ENCODE measurements at regions not wholly inside any gene's neighbourhood (a gene's known extent, or its start where the extent isn't known, plus 50 kb on each side); places are given as distances from the start of the nearest gene placed in this dataset.

DNA sequence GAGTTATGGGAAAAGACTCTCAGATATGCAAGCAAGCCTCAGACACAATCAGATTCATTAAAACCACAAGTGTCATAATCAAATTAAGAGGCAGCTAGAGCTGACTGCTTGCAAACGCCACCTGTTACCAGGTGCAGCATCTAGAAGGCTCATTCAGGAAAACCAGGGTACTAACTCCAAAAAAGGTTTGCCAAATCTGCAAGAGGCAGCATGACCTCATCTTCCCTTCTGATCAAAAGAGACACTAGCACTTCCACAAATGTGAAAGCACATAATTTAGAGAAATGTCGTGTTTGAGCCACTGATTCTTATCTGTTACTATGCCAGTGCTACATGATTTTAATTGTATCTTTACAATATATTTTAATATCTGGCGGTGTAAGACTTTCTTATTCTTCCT lies 123.3 kb upstream of the NANOGP8 start:
- TF ChIP-seq SMC3 (IDR thresholded peaks at IDR 0.05) (no peak), POLR2AphosphoS2 (conservative IDR thresholded peaks at IDR 0.05; ENCODE audit: low read length) (no peak), POLR2A (IDR thresholded peaks at IDR 0.05; ENCODE audit: low read length) (no peak), RARB (CRISPR knock-in tag; IDR thresholded peaks at IDR 0.05) (no peak), CBX2 (IDR thresholded peaks at IDR 0.05; ENCODE audit: borderline replicate concordance, low read depth) (no peak), JUN (IDR thresholded peaks at IDR 0.05) (no peak), CEBPB (IDR thresholded peaks at IDR 0.05) (no peak), RAD21 (conservative IDR thresholded peaks at IDR 0.05 in 1 of 2, IDR thresholded peaks at IDR 0.05 in 1 of 2) (no peak), ZFP36 (IDR thresholded peaks at IDR 0.05; ENCODE audit: borderline replicate concordance, partially characterized antibody) (no peak)
- TF ChIP-seq, protein P1, sequence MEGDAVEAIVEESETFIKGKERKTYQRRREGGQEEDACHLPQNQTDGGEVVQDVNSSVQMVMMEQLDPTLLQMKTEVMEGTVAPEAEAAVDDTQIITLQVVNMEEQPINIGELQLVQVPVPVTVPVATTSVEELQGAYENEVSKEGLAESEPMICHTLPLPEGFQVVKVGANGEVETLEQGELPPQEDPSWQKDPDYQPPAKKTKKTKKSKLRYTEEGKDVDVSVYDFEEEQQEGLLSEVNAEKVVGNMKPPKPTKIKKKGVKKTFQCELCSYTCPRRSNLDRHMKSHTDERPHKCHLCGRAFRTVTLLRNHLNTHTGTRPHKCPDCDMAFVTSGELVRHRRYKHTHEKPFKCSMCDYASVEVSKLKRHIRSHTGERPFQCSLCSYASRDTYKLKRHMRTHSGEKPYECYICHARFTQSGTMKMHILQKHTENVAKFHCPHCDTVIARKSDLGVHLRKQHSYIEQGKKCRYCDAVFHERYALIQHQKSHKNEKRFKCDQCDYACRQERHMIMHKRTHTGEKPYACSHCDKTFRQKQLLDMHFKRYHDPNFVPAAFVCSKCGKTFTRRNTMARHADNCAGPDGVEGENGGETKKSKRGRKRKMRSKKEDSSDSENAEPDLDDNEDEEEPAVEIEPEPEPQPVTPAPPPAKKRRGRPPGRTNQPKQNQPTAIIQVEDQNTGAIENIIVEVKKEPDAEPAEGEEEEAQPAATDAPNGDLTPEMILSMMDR (IDR thresholded peaks at IDR 0.05): no peak
- TF ChIP-seq, protein P2, sequence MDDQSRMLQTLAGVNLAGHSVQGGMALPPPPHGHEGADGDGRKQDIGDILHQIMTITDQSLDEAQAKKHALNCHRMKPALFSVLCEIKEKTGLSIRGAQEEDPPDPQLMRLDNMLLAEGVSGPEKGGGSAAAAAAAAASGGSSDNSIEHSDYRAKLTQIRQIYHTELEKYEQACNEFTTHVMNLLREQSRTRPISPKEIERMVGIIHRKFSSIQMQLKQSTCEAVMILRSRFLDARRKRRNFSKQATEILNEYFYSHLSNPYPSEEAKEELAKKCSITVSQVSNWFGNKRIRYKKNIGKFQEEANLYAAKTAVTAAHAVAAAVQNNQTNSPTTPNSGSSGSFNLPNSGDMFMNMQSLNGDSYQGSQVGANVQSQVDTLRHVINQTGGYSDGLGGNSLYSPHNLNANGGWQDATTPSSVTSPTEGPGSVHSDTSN (IDR thresholded peaks at IDR 0.05): no peak
- TF ChIP-seq, protein P3, sequence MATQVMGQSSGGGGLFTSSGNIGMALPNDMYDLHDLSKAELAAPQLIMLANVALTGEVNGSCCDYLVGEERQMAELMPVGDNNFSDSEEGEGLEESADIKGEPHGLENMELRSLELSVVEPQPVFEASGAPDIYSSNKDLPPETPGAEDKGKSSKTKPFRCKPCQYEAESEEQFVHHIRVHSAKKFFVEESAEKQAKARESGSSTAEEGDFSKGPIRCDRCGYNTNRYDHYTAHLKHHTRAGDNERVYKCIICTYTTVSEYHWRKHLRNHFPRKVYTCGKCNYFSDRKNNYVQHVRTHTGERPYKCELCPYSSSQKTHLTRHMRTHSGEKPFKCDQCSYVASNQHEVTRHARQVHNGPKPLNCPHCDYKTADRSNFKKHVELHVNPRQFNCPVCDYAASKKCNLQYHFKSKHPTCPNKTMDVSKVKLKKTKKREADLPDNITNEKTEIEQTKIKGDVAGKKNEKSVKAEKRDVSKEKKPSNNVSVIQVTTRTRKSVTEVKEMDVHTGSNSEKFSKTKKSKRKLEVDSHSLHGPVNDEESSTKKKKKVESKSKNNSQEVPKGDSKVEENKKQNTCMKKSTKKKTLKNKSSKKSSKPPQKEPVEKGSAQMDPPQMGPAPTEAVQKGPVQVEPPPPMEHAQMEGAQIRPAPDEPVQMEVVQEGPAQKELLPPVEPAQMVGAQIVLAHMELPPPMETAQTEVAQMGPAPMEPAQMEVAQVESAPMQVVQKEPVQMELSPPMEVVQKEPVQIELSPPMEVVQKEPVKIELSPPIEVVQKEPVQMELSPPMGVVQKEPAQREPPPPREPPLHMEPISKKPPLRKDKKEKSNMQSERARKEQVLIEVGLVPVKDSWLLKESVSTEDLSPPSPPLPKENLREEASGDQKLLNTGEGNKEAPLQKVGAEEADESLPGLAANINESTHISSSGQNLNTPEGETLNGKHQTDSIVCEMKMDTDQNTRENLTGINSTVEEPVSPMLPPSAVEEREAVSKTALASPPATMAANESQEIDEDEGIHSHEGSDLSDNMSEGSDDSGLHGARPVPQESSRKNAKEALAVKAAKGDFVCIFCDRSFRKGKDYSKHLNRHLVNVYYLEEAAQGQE (IDR thresholded peaks at IDR 0.05): no peak
